GM11168 (cell line): ENCODE measurements at regions not wholly inside any gene's neighbourhood (a gene's known extent, or its start where the extent isn't known, plus 50 kb on each side); places are given as distances from the start of the nearest gene placed in this dataset.
"Not testable (repeated sequence)": the region's sequence is repeated elsewhere in the genome, so short reads cannot be mapped to it uniquely, and the experiment has no call there.

Source experiments
- in situ Hi-C: fragments of 300-500 bp; cut with MboI; formaldehyde crosslinking; loops from one replicate; pipeline ENCODE4 v1.12.0; 2022; ENCODE audit warnings: low sequenced_read_pairs; ENCODE audit not compliant: unreplicated experiment

- in situ Hi-C loops: no loop called here
These were observed 57.7 kb downstream of the RAD51AP2 start for GRCh38 chr2:17460371-17461086.

- in situ Hi-C loops: no loop called here
These were observed 62.9 kb downstream of the RAD51AP2 start for GRCh38 chr2:17455343-17455742.

GRCh38 chr2:17446191-17446590, 72.0 kb downstream of the RAD51AP2 start:
- in situ Hi-C loops: not testable (repeated sequence)

GRCh38 chr2:17445744-17446143, 72.5 kb downstream of the RAD51AP2 start:
- in situ Hi-C loops: no loop called here

- in situ Hi-C loops: no loop called here
These were observed 75.9 kb downstream of the RAD51AP2 start for GRCh38 chr2:17442334-17442733.

- in situ Hi-C loops: no loop called here
These were observed 76.5 kb downstream of the RAD51AP2 start for GRCh38 chr2:17441790-17442189.

- in situ Hi-C loops: no loop called here
These were observed 77.0 kb downstream of the RAD51AP2 start for GRCh38 chr2:17441055-17441771.

GRCh38 chr2:17430326-17430725, 87.9 kb downstream of the RAD51AP2 start:
- in situ Hi-C loops: no loop called here

GRCh38 chr2:17429130-17429529, 89.1 kb downstream of the RAD51AP2 start:
- in situ Hi-C loops: no loop called here

GRCh38 chr2:17427401-17427800, 90.8 kb downstream of the RAD51AP2 start:
- in situ Hi-C loops: no loop called here

- in situ Hi-C loops: no loop called here
These were observed 91.5 kb downstream of the RAD51AP2 start for GRCh38 chr2:17426743-17427142.

GRCh38 chr2:17422061-17422460, 96.2 kb downstream of the RAD51AP2 start:
- in situ Hi-C loops: no loop called here

- in situ Hi-C loops: no loop called here
These were observed 101.3 kb downstream of the RAD51AP2 start for GRCh38 chr2:17416884-17417391.

- in situ Hi-C loops: no loop called here
These were observed 105.2 kb downstream of the RAD51AP2 start for GRCh38 chr2:17413036-17413435.

- in situ Hi-C loops: no loop called here
These were observed 117.1 kb downstream of the RAD51AP2 start for GRCh38 chr2:17401096-17401495.

GRCh38 chr2:17398770-17399169, 119.5 kb downstream of the RAD51AP2 start:
- in situ Hi-C loops: no loop called here

GRCh38 chr2:17388798-17389197, 129.4 kb downstream of the RAD51AP2 start:
- in situ Hi-C loops: no loop called here

- in situ Hi-C loops: no loop called here
These were observed 130.6 kb downstream of the RAD51AP2 start for GRCh38 chr2:17387591-17387990.

GRCh38 chr2:17386771-17387170, 131.5 kb downstream of the RAD51AP2 start:
- in situ Hi-C loops: no loop called here

GRCh38 chr2:17380003-17380402, 138.2 kb downstream of the RAD51AP2 start:
- in situ Hi-C loops: no loop called here

GRCh38 chr2:17375262-17375661, 143.0 kb downstream of the RAD51AP2 start:
- in situ Hi-C loops: no loop called here

GRCh38 chr2:17373741-17374140, 144.5 kb downstream of the RAD51AP2 start:
- in situ Hi-C loops: no loop called here
